ENCODE measurements at regions not wholly inside any gene's neighbourhood (a gene's known extent, or its start where the extent isn't known, plus 50 kb on each side); places are given as distances from the start of the nearest gene placed in this dataset.

GRCh38 chr2:6234702-6235101, 542.5 kb downstream of the SOX11 start:
- H3K9me1 ChIP-seq (ENCODE audit: control insufficient read depth, extremely low read depth, insufficient read depth, low read length): no peaks in the 10 kb centered on the region
- H3K36me3 ChIP-seq (ENCODE audit: control insufficient read depth in 2 of 2, extremely low read depth in 1 of 2, insufficient read depth in 2 of 2, low read length in 2 of 2): no peaks in the 10 kb centered on the region
- no peak overlapping the region for H3K9ac ChIP-seq (ENCODE audit: control insufficient read depth, extremely low read depth, insufficient read depth, low read length)
- no peak overlapping the region for H3K27ac ChIP-seq (ENCODE audit: control insufficient read depth, insufficient read depth, low read length)
- FAIRE-seq (no peak), DNase-seq (ENCODE audit: low read depth, low spot score) (no peak)
- H3K79me2 ChIP-seq (ENCODE audit: control insufficient read depth, insufficient read depth, low read length): no peaks in the 10 kb centered on the region
- no peak overlapping the region for H2AFZ ChIP-seq (ENCODE audit: control insufficient read depth, low read length)
- H4K20me1 ChIP-seq (ENCODE audit: control insufficient read depth, extremely low read depth, insufficient read depth, low read length): no peaks in the 10 kb centered on the region
- H3K4me1 ChIP-seq (ENCODE audit: control insufficient read depth, extremely low read depth, insufficient read depth, low read length): no peaks in the 10 kb centered on the region
- no peaks in the 10 kb centered on the region for H3K27me3 ChIP-seq (ENCODE audit: control insufficient read depth, extremely low read depth, insufficient read depth, low read length)
- no peak for TF ChIP-seq EZH2 (IDR thresholded peaks at IDR 0.05; ENCODE audit: low read length)
- TF ChIP-seq, protein P1, sequence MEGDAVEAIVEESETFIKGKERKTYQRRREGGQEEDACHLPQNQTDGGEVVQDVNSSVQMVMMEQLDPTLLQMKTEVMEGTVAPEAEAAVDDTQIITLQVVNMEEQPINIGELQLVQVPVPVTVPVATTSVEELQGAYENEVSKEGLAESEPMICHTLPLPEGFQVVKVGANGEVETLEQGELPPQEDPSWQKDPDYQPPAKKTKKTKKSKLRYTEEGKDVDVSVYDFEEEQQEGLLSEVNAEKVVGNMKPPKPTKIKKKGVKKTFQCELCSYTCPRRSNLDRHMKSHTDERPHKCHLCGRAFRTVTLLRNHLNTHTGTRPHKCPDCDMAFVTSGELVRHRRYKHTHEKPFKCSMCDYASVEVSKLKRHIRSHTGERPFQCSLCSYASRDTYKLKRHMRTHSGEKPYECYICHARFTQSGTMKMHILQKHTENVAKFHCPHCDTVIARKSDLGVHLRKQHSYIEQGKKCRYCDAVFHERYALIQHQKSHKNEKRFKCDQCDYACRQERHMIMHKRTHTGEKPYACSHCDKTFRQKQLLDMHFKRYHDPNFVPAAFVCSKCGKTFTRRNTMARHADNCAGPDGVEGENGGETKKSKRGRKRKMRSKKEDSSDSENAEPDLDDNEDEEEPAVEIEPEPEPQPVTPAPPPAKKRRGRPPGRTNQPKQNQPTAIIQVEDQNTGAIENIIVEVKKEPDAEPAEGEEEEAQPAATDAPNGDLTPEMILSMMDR (optimal IDR thresholded peaks at IDR 0.05 in 1 of 3, IDR thresholded peaks at IDR 0.05 in 1 of 3, conservative IDR thresholded peaks at IDR 0.05 in 1 of 3; ENCODE audit: extremely low read depth in 1 of 3, insufficient read depth in 2 of 3, low read length in 3 of 3): no peak
- dilution Hi-C loops (cut with MboI; ENCODE audit: extremely low pct_ligation_motif_present, low sequenced_read_pairs): no loop called here
- H3K9me3 ChIP-seq (ENCODE audit: control insufficient read depth, low read depth, low read length): no peaks in the 10 kb centered on the region
- no peak overlapping the region for H3K4me3 ChIP-seq (ENCODE audit: control insufficient read depth in 2 of 3, extremely low read depth in 1 of 3, insufficient read depth in 2 of 3, low read depth in 1 of 3, low read length in 3 of 3)
- H3K4me2 ChIP-seq (ENCODE audit: control insufficient read depth, extremely low read depth, insufficient read depth, low read depth, low read length): no peak overlapping the region

- dilution Hi-C loops (cut with MboI; ENCODE audit: extremely low pct_ligation_motif_present, low sequenced_read_pairs): no loop called here
- H3K27me3 ChIP-seq (ENCODE audit: control insufficient read depth, extremely low read depth, insufficient read depth, low read length): no peaks in the 10 kb centered on the region
- H3K9me3 ChIP-seq (ENCODE audit: control insufficient read depth, low read depth, low read length): peaks cover 2% of the 10 kb centered on the region
- no peaks in the 10 kb centered on the region for H3K79me2 ChIP-seq (ENCODE audit: control insufficient read depth, insufficient read depth, low read length)
- no peaks in the 10 kb centered on the region for H4K20me1 ChIP-seq (ENCODE audit: control insufficient read depth, extremely low read depth, insufficient read depth, low read length)
- no peak overlapping the region for H3K27ac ChIP-seq (ENCODE audit: control insufficient read depth, insufficient read depth, low read length)
- no peaks in the 10 kb centered on the region for H3K9me1 ChIP-seq (ENCODE audit: control insufficient read depth, extremely low read depth, insufficient read depth, low read length)
- no peaks in the 10 kb centered on the region for H3K36me3 ChIP-seq (ENCODE audit: control insufficient read depth in 2 of 2, extremely low read depth in 1 of 2, insufficient read depth in 2 of 2, low read length in 2 of 2)
- TF ChIP-seq, protein P1 (optimal IDR thresholded peaks at IDR 0.05 in 1 of 3, IDR thresholded peaks at IDR 0.05 in 1 of 3, conservative IDR thresholded peaks at IDR 0.05 in 1 of 3; ENCODE audit: extremely low read depth in 1 of 3, insufficient read depth in 2 of 3, low read length in 3 of 3): no peak
- no peak for TF ChIP-seq EZH2 (IDR thresholded peaks at IDR 0.05; ENCODE audit: low read length)
- H3K4me2 ChIP-seq (ENCODE audit: control insufficient read depth, extremely low read depth, insufficient read depth, low read depth, low read length): no peak overlapping the region
- no peak overlapping the region for H3K9ac ChIP-seq (ENCODE audit: control insufficient read depth, extremely low read depth, insufficient read depth, low read length)
- H3K4me3 ChIP-seq (ENCODE audit: control insufficient read depth in 2 of 3, extremely low read depth in 1 of 3, insufficient read depth in 2 of 3, low read depth in 1 of 3, low read length in 3 of 3): no peak overlapping the region
- no peak overlapping the region for H2AFZ ChIP-seq (ENCODE audit: control insufficient read depth, low read length)
- DNase-seq (ENCODE audit: low read depth, low spot score) (no peak), FAIRE-seq (no peak)
- no peaks in the 10 kb centered on the region for H3K4me1 ChIP-seq (ENCODE audit: control insufficient read depth, extremely low read depth, insufficient read depth, low read length)
Observed at GRCh38 chr2:6236317-6236716, 544.1 kb downstream of the SOX11 start.
